Activated CD4-positive, alpha-beta T cell treated with anti-CD3 and anti-CD28 coated beads for 1 hour (primary cell): ENCODE measurements at regions not wholly inside any gene's neighbourhood (a gene's known extent, or its start where the extent isn't known, plus 50 kb on each side); places are given as distances from the start of the nearest gene placed in this dataset.

Experiments
- DNase-seq: peaks from one replicate; pipeline ENCODE4 v3.0.0-alpha.2; 2020

GRCh38 chr20:21033817-21034216, 72.3 kb downstream of the LINC00237 start:
- DNase-seq, result no peak

- DNase-seq, result no peak
Measured at GRCh38 chr20:21031666-21032065, 74.5 kb downstream of the LINC00237 start.

- no peak for DNase-seq
Measured at GRCh38 chr20:21029341-21029740, 76.8 kb downstream of the LINC00237 start.

- no peak for DNase-seq
Measured at GRCh38 chr20:21028921-21029320, 77.2 kb downstream of the LINC00237 start.

- no peak for DNase-seq
Measured at GRCh38 chr20:21028436-21028835, 77.7 kb downstream of the LINC00237 start.

GRCh38 chr20:21027569-21027968, 78.6 kb downstream of the LINC00237 start:
- DNase-seq, result no peak

- no peak for DNase-seq
Measured at GRCh38 chr20:21026951-21027350, 79.2 kb downstream of the LINC00237 start.

GRCh38 chr20:21024420-21024819, 81.7 kb downstream of the LINC00237 start:
- no peak for DNase-seq

- DNase-seq, result no peak
Measured at GRCh38 chr20:21022925-21023324, 83.2 kb downstream of the LINC00237 start.

- DNase-seq, result no peak
Measured at GRCh38 chr20:21021472-21021790, 84.7 kb downstream of the LINC00237 start.

- DNase-seq, result no peak
Measured at GRCh38 chr20:21020659-21021471, 85.3 kb downstream of the LINC00237 start.

GRCh38 chr20:21019814-21020658, 86.1 kb downstream of the LINC00237 start:
- no peak for DNase-seq

- no peak for DNase-seq
Measured at GRCh38 chr20:21019468-21019813, 86.7 kb downstream of the LINC00237 start.

GRCh38 chr20:21018576-21018975, 87.6 kb downstream of the LINC00237 start:
- DNase-seq, result no peak

GRCh38 chr20:21017528-21018085, 88.6 kb downstream of the LINC00237 start:
- no peak for DNase-seq

GRCh38 chr20:21016751-21017150, 89.4 kb downstream of the LINC00237 start:
- DNase-seq, result no peak

- DNase-seq, result no peak
Measured at GRCh38 chr20:21014528-21014927, 91.6 kb downstream of the LINC00237 start.

- no peak for DNase-seq
Measured at GRCh38 chr20:21008951-21009350, 97.2 kb downstream of the LINC00237 start.

- DNase-seq, result no peak
Measured at GRCh38 chr20:21006611-21007010, 99.5 kb downstream of the LINC00237 start.

- DNase-seq, result no peak
Measured at GRCh38 chr20:21004386-21005076, 101.6 kb downstream of the LINC00237 start.

- no peak for DNase-seq
Measured at GRCh38 chr20:21003902-21004301, 102.3 kb downstream of the LINC00237 start.

GRCh38 chr20:21002486-21002885, 103.7 kb downstream of the LINC00237 start:
- no peak for DNase-seq

- DNase-seq, result no peak
Measured at GRCh38 chr20:20993372-20993771, 112.8 kb downstream of the LINC00237 start.
